WTC11 (cell line): ENCODE measurements at regions not wholly inside any gene's neighbourhood (a gene's known extent, or its start where the extent isn't known, plus 50 kb on each side); places are given as distances from the start of the nearest gene placed in this dataset.
A peak's percentile ranks its signal among the peaks of the same experiment; 100 is the strongest.

Source experiments
- ATAC-seq: fragments of 200-7000 bp; cut with Tn5 transposase; 2 replicates; pipeline ENCODE4 v1.10.0; 2021; ENCODE audit warnings: mild to moderate bottlenecking, moderate library complexity
- CTCF ChIA-PET: fragments of 300-600 bp; sonication (Branson Sonifier 250); formaldehyde crosslinking; loops from one replicate; lab custom pipeline; 2021; ENCODE audit warnings: antibody characterized with exemption; lab: Charles Lee
- POLR2A ChIA-PET: fragments of 350-600 bp; sonication (Branson Sonifier 250); formaldehyde crosslinking; loops from one replicate; lab custom pipeline; 2021; ENCODE audit warnings: antibody characterized with exemption; lab: Charles Lee
- DNase-seq: peaks from one replicate; pipeline ENCODE4 v3.0.0; 2021; ENCODE audit warnings: low spot score
- H3K27ac Mint-ChIP-seq: 2 replicates; pipeline ENCODE4 v1.8.0; 2021; ENCODE audit warnings: mixed read lengths
- H3K27me3 Mint-ChIP-seq: 2 replicates; pipeline ENCODE4 v1.8.0; 2021; ENCODE audit warnings: low read depth, mild to moderate bottlenecking, moderate library complexity, mixed read lengths
- H3K36me3 Mint-ChIP-seq: 2 replicates; pipeline ENCODE4 v1.8.0; 2021; ENCODE audit warnings: mixed read lengths
- H3K4me1 Mint-ChIP-seq: 2 replicates; pipeline ENCODE4 v1.8.0; 2022; ENCODE audit warnings: mixed read lengths
- H3K4me3 Mint-ChIP-seq: 2 replicates; pipeline ENCODE4 v1.8.0; 2021; ENCODE audit warnings: mild to moderate bottlenecking, moderate library complexity, mixed read lengths
- H3K9me3 Mint-ChIP-seq: 2 replicates; pipeline ENCODE4 v1.8.0; 2021; ENCODE audit warnings: mixed read lengths
- AR ChIP-seq: fragments of 250-450 bp; sonication (Bioruptor Pico); IDR thresholded peaks from 2 replicates; pipeline ENCODE4 v1.9.0; 2021; ENCODE audit warnings: mild to moderate bottlenecking
- ATF2 ChIP-seq: sonication (generic); formaldehyde crosslinking; IDR thresholded peaks from 2 replicates; pipeline ENCODE4 v1.8.1; 2022; ENCODE audit warnings: low read depth, missing genetic modification reagents, borderline replicate concordance
- CDX4 ChIP-seq: fragments of 250-450 bp; sonication (Bioruptor Pico); IDR thresholded peaks from 2 replicates; pipeline ENCODE4 v1.9.0; 2021; ENCODE audit warnings: moderate library complexity, mild to moderate bottlenecking, inconsistent platforms, borderline replicate concordance
- CREB1 ChIP-seq: sonication (generic); formaldehyde crosslinking; IDR thresholded peaks from 2 replicates; pipeline ENCODE4 v1.8.0; 2023; ENCODE audit warnings: mild to moderate bottlenecking, missing genetic modification reagents
- E2F1 ChIP-seq: sonication (generic); formaldehyde crosslinking; IDR thresholded peaks from 2 replicates; pipeline ENCODE4 v1.8.0; 2022; ENCODE audit warnings: mild to moderate bottlenecking, missing genetic modification reagents
- EMX1 ChIP-seq: fragments of 250-450 bp; sonication (Bioruptor Pico); IDR thresholded peaks from 2 replicates; pipeline ENCODE4 v1.8.0; 2021; ENCODE audit warnings: mild to moderate bottlenecking
- FOXJ3 ChIP-seq: sonication (generic); formaldehyde crosslinking; IDR thresholded peaks from 2 replicates; pipeline ENCODE4 v1.9.0; 2021; ENCODE audit warnings: missing genetic modification reagents, mild to moderate bottlenecking, borderline replicate concordance
- NFATC4 ChIP-seq: fragments of 250-450 bp; sonication (Bioruptor Pico); IDR thresholded peaks from 2 replicates; pipeline ENCODE4 v1.9.0; 2021; ENCODE audit warnings: mild to moderate bottlenecking
- NR3C1 ChIP-seq: sonication (generic); formaldehyde crosslinking; conservative IDR thresholded peaks from 2 replicates; pipeline ENCODE4 v1.8.1; 2023; ENCODE audit warnings: low read depth, mild to moderate bottlenecking, missing genetic modification reagents
- PRDM15 ChIP-seq: sonication (generic); formaldehyde crosslinking; IDR thresholded peaks from 2 replicates; pipeline ENCODE4 v1.8.0; 2022; ENCODE audit warnings: missing genetic modification reagents
- TCF7 ChIP-seq: sonication (generic); formaldehyde crosslinking; IDR thresholded peaks from 2 replicates; pipeline ENCODE4 v1.8.0; 2022; ENCODE audit warnings: mild to moderate bottlenecking, low read depth, missing genetic modification reagents, moderate library complexity
- TEAD1 ChIP-seq: sonication (generic); formaldehyde crosslinking; IDR thresholded peaks from 2 replicates; pipeline ENCODE4 v1.8.0; 2022; ENCODE audit warnings: mild to moderate bottlenecking, missing genetic modification reagents
- ZNF219 ChIP-seq: sonication (generic); formaldehyde crosslinking; IDR thresholded peaks from 2 replicates; pipeline ENCODE4 v1.8.0; 2023; ENCODE audit warnings: missing genetic modification reagents, mild to moderate bottlenecking, borderline replicate concordance
- ZNF232 ChIP-seq: sonication (generic); formaldehyde crosslinking; IDR thresholded peaks from 2 replicates; pipeline ENCODE4 v1.8.0; 2022; ENCODE audit warnings: mild to moderate bottlenecking, missing genetic modification reagents
- ZNF396 ChIP-seq: fragments of 250-450 bp; sonication (Bioruptor Pico); IDR thresholded peaks from 2 replicates; pipeline ENCODE4 v1.8.0; 2021; ENCODE audit warnings: mild to moderate bottlenecking, moderate library complexity, borderline replicate concordance

GRCh38 chr15:38163658-38164057 lies 89.0 kb upstream of the SPRED1 start:
- CTCF ChIA-PET = interaction anchor here (0.6 kb wide), 1 partner anchor 168 kb away, joined by 3 read pairs; no protein-coding TSS in a partner anchor
- no peak for DNase-seq
- no peaks in the 10 kb centered on the region; the same call in 1 of the 2 replicates for H3K27me3 Mint-ChIP-seq
- no peaks in the 10 kb centered on the region for H3K36me3 Mint-ChIP-seq
- ATAC-seq = 0 out of 2 replicates have a peak, but pooled peaks have one; percentile 39
- peaks cover 34% of the 10 kb centered on the region for H3K4me1 Mint-ChIP-seq
- H3K27ac Mint-ChIP-seq = no peak overlapping the region
- POLR2A ChIA-PET = no interaction called here
- TF ChIP-seq TCF7 (CRISPR knock-in tag) = no peak
- TF ChIP-seq NR3C1 (CRISPR knock-in tag) = no peak
- TF ChIP-seq CREB1 (CRISPR knock-in tag) = no peak
- TF ChIP-seq TEAD1 (CRISPR knock-in tag) = no peak
- TF ChIP-seq ZNF219 (CRISPR knock-in tag) = no peak
- TF ChIP-seq AR (CRISPR knock-in tag) = no peak
- no peak for TF ChIP-seq EMX1 (CRISPR knock-in tag)
- TF ChIP-seq ZNF232 (CRISPR knock-in tag) = no peak
- TF ChIP-seq E2F1 = no peak
- no peak for TF ChIP-seq NFATC4 (CRISPR knock-in tag)
- no peak for TF ChIP-seq ATF2
- H3K4me3 Mint-ChIP-seq = no peak overlapping the region
- H3K9me3 Mint-ChIP-seq = no peaks in the 10 kb centered on the region

- TF ChIP-seq PRDM15 (CRISPR knock-in tag) (no peak), FOXJ3 (no peak), ZNF396 (CRISPR knock-in tag) (no peak), CDX4 (CRISPR knock-in tag) (no peak)
- ChIA-PET POLR2A (no interaction called here), CTCF (interaction anchor here (0.6 kb wide), 1 partner anchor 168 kb away, joined by 3 read pairs; no protein-coding TSS in a partner anchor)
- Mint-ChIP-seq H3K9me3 (no peaks in the 10 kb centered on the region), H3K4me3 (no peak overlapping the region), H3K4me1 (peaks cover 31% of the 10 kb centered on the region), H3K27me3 (no peaks in the 10 kb centered on the region; the same call in 1 of the 2 replicates), H3K27ac (no peak overlapping the region), H3K36me3 (no peaks in the 10 kb centered on the region)
- ATAC-seq = no peak
- DNase-seq = no peak
Observed at GRCh38 chr15:38164061-38164460, 88.6 kb upstream of the SPRED1 start.
